SK-N-SH treated with all-trans-retinoic acid at 6 μM for 48 hours (cell line): ENCODE measurements at regions not wholly inside any gene's neighbourhood (a gene's known extent, or its start where the extent isn't known, plus 50 kb on each side); places are given as distances from the start of the nearest gene placed in this dataset.

Experiments
- ATAC-seq: fragments of 200-7000 bp; cut with Tn5 transposase; 3 replicates; pipeline ENCODE4 v1.9.1; 2020; ENCODE audit warnings: mild to moderate bottlenecking, moderate library complexity
- ARNTL ChIP-seq: fragments of 450-650 bp; formaldehyde crosslinking; IDR thresholded peaks from 2 replicates; pipeline ENCODE4 v1.5.0; 2020; ENCODE audit warnings: low read depth, mild to moderate bottlenecking, moderate library complexity, borderline replicate concordance
- BACH2 ChIP-seq: fragments of 250-450 bp; sonication (Bioruptor Pico); IDR thresholded peaks from 2 replicates; pipeline ENCODE4 v1.9.0; 2021; ENCODE audit warnings: mild to moderate bottlenecking, borderline replicate concordance
- CREB5 ChIP-seq: fragments of 250-450 bp; sonication (Bioruptor Pico); IDR thresholded peaks from 2 replicates; pipeline ENCODE4 v1.5.1; 2020; ENCODE audit warnings: low read depth, mild to moderate bottlenecking, moderate library complexity
- CSDC2 ChIP-seq: fragments of 250-450 bp; sonication (Bioruptor Pico); IDR thresholded peaks from 2 replicates; pipeline ENCODE4 v1.5.0; 2020; ENCODE audit warnings: mild to moderate bottlenecking, moderate library complexity
- CSRNP3 ChIP-seq: fragments of 250-450 bp; sonication (Bioruptor Pico); IDR thresholded peaks from 2 replicates; pipeline ENCODE4 v1.5.1; 2021; ENCODE audit warnings: mild to moderate bottlenecking, moderate library complexity
- ESRRG ChIP-seq: fragments of 250-450 bp; sonication (Bioruptor Pico); IDR thresholded peaks from 2 replicates; pipeline ENCODE4 v1.6.1; 2021; ENCODE audit warnings: mild to moderate bottlenecking
- GLIS3 ChIP-seq: fragments of 250-450 bp; sonication (Bioruptor Pico); IDR thresholded peaks from 2 replicates; pipeline ENCODE4 v1.5.0; 2020; ENCODE audit warnings: mild to moderate bottlenecking, moderate library complexity
- ISL1 ChIP-seq: fragments of 250-450 bp; sonication (Bioruptor Pico); IDR thresholded peaks from 2 replicates; pipeline ENCODE4 v2.1.2; 2022; ENCODE audit warnings: mild to moderate bottlenecking, moderate library complexity
- OSR1 ChIP-seq: fragments of 250-450 bp; sonication (Bioruptor Pico); IDR thresholded peaks from 2 replicates; pipeline ENCODE4 v1.8.0; 2022; ENCODE audit warnings: moderate library complexity, mild to moderate bottlenecking, inconsistent platforms
- PATZ1 ChIP-seq: fragments of 250-450 bp; sonication (Bioruptor Pico); IDR thresholded peaks from 2 replicates; pipeline ENCODE4 v1.8.0; 2020; ENCODE audit warnings: mild to moderate bottlenecking, moderate library complexity, borderline replicate concordance
- POU6F1 ChIP-seq: fragments of 250-450 bp; sonication (Bioruptor Pico); IDR thresholded peaks from 2 replicates; pipeline ENCODE4 v1.8.0; 2021; ENCODE audit warnings: low read depth, mild to moderate bottlenecking, moderate library complexity, borderline replicate concordance
- PPARA ChIP-seq: fragments of 250-450 bp; sonication (Bioruptor Pico); IDR thresholded peaks from 2 replicates; pipeline ENCODE4 v1.5.0; 2020; ENCODE audit warnings: mild to moderate bottlenecking, borderline replicate concordance
- RARB ChIP-seq: fragments of 250-450 bp; sonication (Bioruptor Pico); IDR thresholded peaks from 2 replicates; pipeline ENCODE4 v1.8.0; 2021; ENCODE audit warnings: mild to moderate bottlenecking, moderate library complexity
- SNAI2 ChIP-seq: fragments of 250-450 bp; sonication (Bioruptor Pico); IDR thresholded peaks from 2 replicates; pipeline ENCODE4 v1.5.0; 2020; ENCODE audit warnings: mild to moderate bottlenecking, moderate library complexity
- TCF4 ChIP-seq: fragments of 250-450 bp; sonication (Bioruptor Pico); IDR thresholded peaks from 2 replicates; pipeline ENCODE4 v1.8.0; 2021; ENCODE audit warnings: mild to moderate bottlenecking, moderate library complexity, borderline replicate concordance
- TOX ChIP-seq: fragments of 250-450 bp; sonication (Bioruptor Pico); IDR thresholded peaks from 2 replicates; pipeline ENCODE4 v1.8.0; 2021; ENCODE audit warnings: mild to moderate bottlenecking, moderate library complexity, borderline replicate concordance
- TSHZ2 ChIP-seq: fragments of 250-450 bp; sonication (Bioruptor Pico); IDR thresholded peaks from 2 replicates; pipeline ENCODE4 v1.5.0; 2020; ENCODE audit warnings: mild to moderate bottlenecking, moderate library complexity
- ZC3H10 ChIP-seq: fragments of 250-450 bp; sonication (Bioruptor Pico); IDR thresholded peaks from 2 replicates; pipeline ENCODE4 v1.5.1; 2021; ENCODE audit warnings: mild to moderate bottlenecking, moderate library complexity
- ZFP3 ChIP-seq: fragments of 250-450 bp; sonication (Bioruptor Pico); IDR thresholded peaks from 2 replicates; pipeline ENCODE4 v1.5.0; 2020; ENCODE audit warnings: mild to moderate bottlenecking, moderate library complexity
- ZFP30 ChIP-seq: fragments of 450-650 bp; formaldehyde crosslinking; IDR thresholded peaks from 2 replicates; pipeline ENCODE4 v1.5.0; 2022; ENCODE audit warnings: mild to moderate bottlenecking, moderate library complexity
- ZNF565 ChIP-seq: fragments of 450-650 bp; formaldehyde crosslinking; conservative IDR thresholded peaks from 2 replicates; pipeline ENCODE4 v1.5.0; 2020; ENCODE audit warnings: low read depth, mild to moderate bottlenecking, moderate library complexity
- ZNF70 ChIP-seq: fragments of 450-650 bp; formaldehyde crosslinking; IDR thresholded peaks from 2 replicates; pipeline ENCODE4 v1.5.0; 2020; ENCODE audit warnings: mild to moderate bottlenecking, moderate library complexity
- ZNF8 ChIP-seq: fragments of 450-650 bp; formaldehyde crosslinking; IDR thresholded peaks from 2 replicates; pipeline ENCODE4 v1.5.0; 2020; ENCODE audit warnings: mild to moderate bottlenecking, moderate library complexity

GRCh38 chr6:144797881-144798589 lies 512.9 kb downstream of the UTRN start:
- peak; percentile 77 for ATAC-seq
- TF ChIP-seq ZC3H10: 0 out of 2 replicates have a peak, but pooled peaks have one; percentile 12
- TF ChIP-seq ZNF8 (CRISPR knock-in tag): no peak
- TF ChIP-seq BACH2: no peak
- peak; percentile 30; the same call in 1 of the 2 replicates for TF ChIP-seq CREB5 (CRISPR knock-in tag)
- TF ChIP-seq SNAI2: no peak
- TF ChIP-seq TOX (CRISPR knock-in tag): no peak
- TF ChIP-seq RARB (CRISPR knock-in tag): no peak
- TF ChIP-seq ESRRG (CRISPR knock-in tag): no peak
- TF ChIP-seq CSRNP3 (CRISPR knock-in tag): no peak
- TF ChIP-seq GLIS3 (CRISPR knock-in tag): no peak
- TF ChIP-seq PATZ1 (CRISPR knock-in tag): peak; percentile 66; the same call in 1 of the 2 replicates
- peak; percentile 89 for TF ChIP-seq ISL1 (CRISPR knock-in tag)
- no peak for TF ChIP-seq TSHZ2 (CRISPR knock-in tag)
- TF ChIP-seq POU6F1 (CRISPR knock-in tag): no peak
- no peak for TF ChIP-seq PPARA (CRISPR knock-in tag)
- TF ChIP-seq CSDC2: no peak
- TF ChIP-seq ZNF70 (CRISPR knock-in tag): no peak
- TF ChIP-seq ZFP30 (CRISPR knock-in tag): no peak
- TF ChIP-seq ARNTL (CRISPR knock-in tag): no peak
- no peak for TF ChIP-seq ZFP3
- no peak for TF ChIP-seq ZNF565 (CRISPR knock-in tag)
- TF ChIP-seq OSR1 (CRISPR knock-in tag): no peak
- no peak for TF ChIP-seq TCF4 (CRISPR knock-in tag)
- TF ChIP-seq, all 23 proteins: peak for 4

GRCh38 chr6:144804246-144804790 lies 519.2 kb downstream of the UTRN start:
- TF ChIP-seq TCF4 (CRISPR knock-in tag): peak; percentile 60; the same call in 1 of the 2 replicates
- TF ChIP-seq CSRNP3 (CRISPR knock-in tag): no peak
- ATAC-seq: no peak
